ENCODE measurements at regions not wholly inside any gene's neighbourhood (a gene's known extent, or its start where the extent isn't known, plus 50 kb on each side); places are given as distances from the start of the nearest gene placed in this dataset.
"Not testable (repeated sequence)": the region's sequence is repeated elsewhere in the genome, so short reads cannot be mapped to it uniquely, and the experiment has no call there.

DNA sequence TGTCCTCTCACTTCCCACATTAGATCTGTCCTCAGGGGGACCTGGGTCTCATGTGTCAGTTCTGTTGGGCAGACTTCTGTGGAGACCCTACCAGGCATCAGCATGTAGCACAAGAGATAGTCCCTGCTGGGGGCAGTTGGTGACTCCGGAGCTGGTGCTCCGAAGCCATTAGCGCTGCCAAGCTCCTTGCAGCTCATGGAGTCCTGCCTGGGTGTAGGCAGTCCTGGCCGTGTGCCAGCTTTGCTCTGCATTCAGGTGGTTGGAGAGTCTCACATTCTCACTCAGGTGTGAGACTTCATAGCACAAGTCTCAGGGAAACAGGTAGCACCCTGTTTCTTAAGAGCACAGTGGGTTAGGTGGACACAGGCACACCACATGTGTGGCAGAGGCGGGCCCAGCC lies 202.3 kb downstream of the LIPI start:
- not testable (repeated sequence) for DNase-seq (ENCODE audit: low spot score)

DNA sequence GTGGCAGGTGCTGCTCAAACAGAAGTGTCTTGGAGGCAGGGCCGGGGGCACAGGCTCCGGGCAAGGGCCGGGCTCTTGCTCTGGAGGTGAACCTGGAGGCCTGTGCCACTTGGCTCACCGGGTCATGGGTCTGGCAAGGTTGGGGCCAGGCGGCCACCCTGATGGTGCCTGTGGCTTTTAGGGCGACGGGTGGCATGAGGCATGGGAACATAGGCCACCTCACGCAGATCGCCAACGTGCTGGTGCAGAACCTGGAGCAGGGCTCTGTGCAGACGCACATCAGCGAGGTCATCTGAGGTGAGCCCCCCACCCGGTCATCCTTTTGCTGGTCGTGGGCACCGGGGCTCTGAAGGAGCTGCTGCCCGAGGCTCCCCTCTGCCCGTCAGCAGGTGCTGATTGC lies 202.7 kb downstream of the LIPI start:
- DNase-seq (ENCODE audit: low spot score), result not testable (repeated sequence)

DNA sequence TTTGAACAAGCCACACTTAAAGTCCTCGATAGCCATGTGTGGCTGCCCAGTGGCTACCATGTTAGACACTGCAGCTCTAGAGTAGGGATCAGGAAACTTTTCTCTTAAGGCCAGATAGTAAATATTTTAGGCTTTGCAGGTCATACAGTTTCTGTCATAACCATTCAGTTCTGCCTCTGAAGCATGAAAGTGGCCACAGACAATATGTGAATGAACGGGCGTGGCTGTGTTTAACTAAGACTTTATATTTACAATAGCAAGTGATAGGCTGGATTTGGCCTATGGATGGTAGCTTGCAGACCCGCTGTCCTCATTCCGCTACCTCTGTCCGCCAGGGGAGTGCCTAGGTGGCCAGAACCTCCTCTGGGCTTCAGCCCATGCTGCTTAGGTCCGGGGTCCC lies 204.6 kb downstream of the LIPI start:
- not testable (repeated sequence) for DNase-seq (ENCODE audit: low spot score)

DNA sequence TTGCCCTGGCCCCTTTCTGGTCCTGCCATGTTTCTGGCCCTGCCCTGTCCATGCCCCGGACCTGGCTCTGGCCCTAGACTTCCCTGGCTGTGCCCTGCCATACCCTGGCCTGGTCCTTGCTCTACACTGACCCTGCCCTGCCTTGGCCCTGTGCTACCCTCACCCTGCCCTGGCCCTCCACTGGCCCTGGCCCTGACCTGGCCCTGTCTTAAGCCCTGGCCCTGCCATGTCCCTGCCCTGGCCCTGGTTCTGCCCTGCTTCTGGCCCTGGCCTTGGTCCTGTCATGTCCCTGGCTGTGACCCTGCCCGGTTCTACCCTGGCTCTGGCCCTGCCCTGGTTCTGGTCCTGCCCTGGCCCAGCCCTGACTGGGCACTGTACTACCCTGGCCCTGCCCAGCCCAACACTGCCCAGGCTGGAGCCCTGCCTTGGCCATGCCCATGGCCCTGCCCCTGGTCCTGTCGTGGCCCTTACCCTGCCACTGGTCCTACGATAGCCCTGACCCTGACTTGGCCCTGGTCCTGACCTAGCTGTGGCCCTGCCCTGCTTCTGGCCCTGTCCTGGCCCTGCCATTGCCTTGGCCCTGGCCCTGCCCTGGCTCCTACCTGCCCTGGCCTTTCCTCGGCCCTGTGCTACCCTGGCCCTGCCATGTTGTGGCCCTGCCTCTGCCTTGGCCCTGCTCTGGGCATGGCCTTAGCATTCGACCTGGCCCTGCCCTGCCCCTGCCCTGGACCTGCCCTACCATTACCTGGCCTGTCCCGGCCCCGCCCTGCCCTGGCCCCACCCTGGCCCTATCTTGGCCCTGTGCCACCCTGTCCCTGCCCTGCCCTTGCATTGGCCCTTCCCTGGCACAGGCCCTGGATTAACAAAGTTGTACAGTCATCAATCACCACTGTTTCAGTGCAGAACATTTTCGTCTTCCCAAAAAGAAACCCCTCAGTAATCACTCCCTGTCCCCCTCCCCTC lies 223.5 kb downstream of the LIPI start:
- DNase-seq (ENCODE audit: low spot score), result not testable (repeated sequence)

DNA sequence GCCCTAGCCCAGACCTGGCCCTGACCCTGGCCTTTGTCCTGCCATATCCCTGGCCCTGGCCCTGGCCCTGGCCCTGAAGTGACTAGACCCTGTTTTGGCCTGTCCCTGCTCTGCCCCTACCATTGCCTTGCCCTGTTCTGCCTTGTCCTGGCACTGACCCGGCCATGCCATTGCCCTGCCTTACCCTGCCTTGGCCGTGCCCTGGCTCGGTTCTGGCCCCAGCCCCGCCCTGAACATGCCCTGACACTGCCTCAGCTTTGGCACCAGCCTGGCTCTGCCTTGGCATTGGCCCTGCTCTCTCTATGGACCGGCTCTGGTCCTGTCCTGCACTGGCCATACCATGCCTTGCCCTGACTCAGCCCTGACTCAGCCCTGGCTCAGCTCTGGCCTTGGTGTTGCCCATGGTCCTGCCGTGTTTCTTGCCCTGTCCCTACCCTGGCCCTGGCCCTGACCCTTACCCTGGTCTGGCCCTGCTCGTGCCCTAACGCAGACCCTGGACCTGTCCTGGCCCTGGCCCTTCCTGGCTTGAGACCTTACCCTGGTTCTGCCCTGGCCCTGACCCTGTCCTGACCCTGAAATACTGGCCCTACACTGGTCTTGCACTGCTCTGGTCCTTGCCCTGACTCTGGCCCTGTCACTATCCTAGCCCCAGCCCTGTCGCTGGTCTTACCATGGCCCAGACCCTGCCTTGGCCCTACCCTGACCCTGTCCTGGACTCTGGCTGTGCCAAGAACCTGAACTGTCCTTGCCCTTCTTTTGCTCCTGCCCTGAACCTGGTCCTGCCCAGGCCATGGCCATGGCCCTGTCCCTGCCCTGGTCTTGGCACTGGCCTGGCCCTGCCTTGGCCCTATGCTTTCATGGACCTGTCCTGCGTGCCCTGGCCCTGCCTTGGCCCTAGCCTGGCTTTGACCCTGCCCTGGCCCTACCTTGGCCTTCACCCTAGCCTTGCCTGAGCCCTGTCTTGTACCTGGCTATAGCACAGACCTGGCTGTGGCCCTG lies 224.6 kb downstream of the LIPI start:
- not testable (repeated sequence) for DNase-seq (ENCODE audit: low spot score)

DNA sequence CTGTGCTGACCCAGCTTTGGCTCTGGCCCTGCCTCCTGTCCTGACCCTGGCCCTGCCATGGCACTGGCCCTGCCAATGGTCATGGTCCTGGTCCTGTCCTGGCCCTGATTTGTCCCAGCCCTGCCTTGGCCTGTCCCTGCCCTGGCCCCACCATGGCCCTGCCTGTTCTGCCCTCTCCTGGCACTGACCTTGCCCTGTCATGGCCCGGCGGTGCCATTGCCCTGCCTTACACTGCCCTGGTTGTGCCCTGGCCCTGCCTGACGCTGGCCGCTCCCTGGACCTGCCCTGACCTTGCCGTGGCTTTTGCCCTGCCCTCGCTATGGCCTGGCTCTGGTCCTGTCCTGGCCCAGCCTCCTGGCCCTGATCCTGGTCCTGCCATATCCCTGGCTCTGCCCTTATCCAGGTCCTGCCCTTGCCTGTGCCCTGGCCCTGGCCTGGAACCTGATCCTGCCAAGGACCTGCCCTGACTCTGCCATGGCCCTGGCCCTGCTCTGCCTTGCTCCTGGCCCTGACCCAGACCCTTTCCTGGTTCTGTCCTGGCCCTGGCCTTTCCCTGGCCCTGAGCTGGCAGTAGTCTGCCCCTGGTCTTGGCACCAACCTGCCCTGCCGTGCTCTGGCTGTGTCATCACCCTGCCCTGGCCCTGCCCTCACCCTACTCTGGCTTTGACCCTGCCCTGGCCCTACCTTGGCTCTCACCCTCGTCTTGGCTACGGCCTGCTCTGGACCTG lies 225.5 kb downstream of the LIPI start:
- DNase-seq (ENCODE audit: low spot score), result not testable (repeated sequence)

DNA sequence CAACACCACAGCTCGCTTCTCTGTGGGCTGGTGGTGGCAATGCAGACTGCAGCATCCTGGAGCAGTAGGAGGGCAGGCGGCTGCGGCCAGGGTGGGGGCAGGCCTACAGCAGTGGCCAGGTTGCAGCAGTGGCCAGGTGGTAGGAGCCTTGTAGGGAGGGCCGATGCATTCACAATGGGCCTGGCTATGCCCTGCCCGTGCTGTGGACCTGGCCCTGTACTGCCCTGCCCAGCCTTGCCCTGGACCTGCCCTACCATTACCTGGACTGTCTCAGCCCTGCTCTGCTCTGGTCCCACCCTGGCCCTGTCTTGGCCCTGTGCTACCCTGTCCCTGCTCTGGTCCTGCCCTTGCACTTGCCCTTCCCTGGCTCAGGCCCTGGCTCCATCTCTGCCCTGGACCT lies 226.0 kb downstream of the LIPI start:
- not testable (repeated sequence) for DNase-seq (ENCODE audit: low spot score)

DNA sequence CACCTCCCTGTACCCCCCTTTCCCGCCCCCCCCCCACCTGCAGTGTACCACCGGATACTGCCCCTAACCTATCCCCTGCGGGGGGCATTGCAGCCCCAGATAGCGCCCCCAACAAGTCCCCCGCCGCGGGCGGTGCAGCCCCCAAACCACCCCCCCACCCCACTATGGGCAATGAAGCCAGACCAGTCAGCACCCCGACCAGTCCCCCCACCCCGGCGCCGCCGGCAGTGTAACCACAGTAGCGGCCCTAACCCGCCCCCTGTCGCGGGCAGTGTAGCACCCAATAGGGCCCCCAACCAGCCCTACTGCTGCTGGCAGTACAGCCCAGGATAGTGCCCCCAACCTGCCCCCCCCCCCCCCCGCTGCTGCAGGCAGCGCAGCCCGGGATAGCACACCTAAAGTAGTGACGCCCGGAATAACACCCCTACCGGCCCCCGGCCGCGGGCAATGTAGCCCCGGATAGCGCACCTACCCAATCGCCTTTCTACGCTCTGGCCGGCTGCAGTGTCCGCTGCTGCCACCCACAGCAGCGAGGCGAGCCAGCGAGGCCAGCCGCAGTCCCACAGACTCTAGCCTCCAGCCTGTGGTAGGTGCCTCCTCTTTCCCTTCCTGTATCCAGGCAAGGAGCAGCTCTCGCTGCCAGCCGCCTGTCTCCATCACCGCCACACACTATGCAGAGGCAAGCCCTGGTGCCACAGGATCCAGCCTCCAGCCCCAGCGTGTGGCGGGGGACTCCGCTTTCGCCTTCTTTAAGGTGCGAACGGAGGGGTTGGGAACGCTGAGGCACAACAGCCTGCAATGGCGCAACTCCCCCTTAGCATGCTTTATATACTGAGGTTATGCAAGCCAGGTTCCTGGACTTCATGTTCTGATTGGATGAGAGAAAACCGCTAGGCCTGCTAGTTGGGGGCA lies 229.3 kb downstream of the LIPI start:
- DNase-seq (ENCODE audit: low spot score), result not testable (repeated sequence)

DNA sequence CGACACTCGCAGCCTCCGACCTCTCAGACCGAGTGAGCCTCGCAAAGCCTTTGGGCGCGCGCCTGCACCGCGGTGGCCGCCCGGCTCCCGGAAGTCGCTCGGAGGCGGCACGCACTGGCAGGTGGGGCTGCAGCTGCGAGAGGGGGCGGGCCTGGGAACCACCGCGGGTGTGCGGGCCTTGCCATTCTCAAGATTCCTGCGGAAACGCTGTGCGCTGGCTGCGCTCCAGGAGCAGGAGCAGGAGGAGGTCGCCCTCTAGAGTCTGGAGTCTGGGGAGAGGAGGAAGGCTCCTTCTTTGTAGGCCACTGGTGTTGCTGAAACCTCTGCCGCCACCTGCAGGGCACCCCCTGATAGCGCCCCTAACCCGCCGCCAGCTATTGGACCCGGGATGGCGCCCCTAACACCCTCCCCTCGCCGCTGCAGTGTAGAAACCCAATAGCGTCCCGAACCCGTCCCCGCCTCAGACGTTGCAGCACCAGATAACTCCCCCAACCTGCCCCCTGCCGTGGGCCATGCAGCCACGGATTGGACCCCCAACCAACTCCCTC lies 230.6 kb downstream of the LIPI start:
- peak; percentile 70 for DNase-seq (ENCODE audit: low spot score)

DNA sequence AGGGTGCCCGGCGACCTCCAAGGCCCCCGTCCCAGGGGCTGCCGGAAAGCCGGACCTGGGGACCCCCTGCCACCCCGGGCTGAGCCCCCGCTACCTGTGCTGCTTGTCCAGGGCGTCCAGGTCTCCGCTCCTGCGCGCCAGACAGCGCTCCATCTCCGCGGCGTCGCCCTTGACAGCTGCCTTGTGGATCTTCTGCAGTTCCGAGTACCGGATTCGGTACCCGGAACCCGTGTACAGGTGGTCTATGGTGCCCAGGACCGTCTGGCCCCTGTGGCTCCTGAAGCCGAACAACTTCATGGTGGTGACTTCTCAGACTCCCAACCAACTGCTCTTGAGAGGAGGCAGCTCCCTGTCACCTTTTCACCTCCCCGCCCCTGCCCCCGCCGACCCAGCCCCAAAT lies 231.1 kb downstream of the LIPI start:
- not testable (repeated sequence) for DNase-seq (ENCODE audit: low spot score)

DNA sequence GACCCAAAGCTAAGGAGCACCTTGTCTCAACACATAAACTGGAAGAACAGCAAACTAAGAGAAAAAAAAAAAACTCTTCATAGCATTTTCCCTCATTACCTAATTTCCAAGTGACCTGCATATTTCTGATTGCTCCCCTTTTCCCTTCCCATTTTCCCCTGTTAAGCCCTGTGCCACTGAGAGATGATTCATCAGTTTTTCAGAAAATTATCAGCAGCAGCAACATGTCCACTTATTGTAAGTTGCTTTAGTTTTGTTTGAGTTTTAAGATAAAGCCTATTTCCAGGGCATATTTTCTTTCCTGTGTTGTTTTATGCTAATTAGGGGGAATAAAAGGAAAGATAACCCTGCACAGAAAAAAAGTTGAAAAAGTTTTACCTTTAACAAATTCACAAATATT lies 236.2 kb downstream of the LIPI start:
- DNase-seq (ENCODE audit: low spot score), result peak; percentile 4

DNA sequence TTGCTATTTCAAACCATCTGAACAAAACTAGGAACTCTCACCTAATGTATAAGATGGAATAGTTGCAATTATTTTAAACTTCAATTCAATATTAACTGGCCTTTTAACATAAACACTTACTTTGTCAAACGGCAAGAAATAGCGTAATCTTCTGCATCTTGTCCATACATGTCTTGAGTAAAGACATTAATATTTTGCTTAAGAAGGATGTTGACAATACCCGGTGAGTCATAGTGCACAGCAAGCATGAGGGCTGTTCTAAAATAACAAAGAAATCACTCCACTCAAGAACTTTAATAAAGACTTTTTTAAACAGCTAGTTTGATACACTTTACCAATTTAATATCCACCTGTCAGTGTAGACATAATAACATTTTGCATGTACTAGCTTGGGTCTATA lies 240.9 kb downstream of the LIPI start:
- DNase-seq (ENCODE audit: low spot score), result not testable (repeated sequence)

DNA sequence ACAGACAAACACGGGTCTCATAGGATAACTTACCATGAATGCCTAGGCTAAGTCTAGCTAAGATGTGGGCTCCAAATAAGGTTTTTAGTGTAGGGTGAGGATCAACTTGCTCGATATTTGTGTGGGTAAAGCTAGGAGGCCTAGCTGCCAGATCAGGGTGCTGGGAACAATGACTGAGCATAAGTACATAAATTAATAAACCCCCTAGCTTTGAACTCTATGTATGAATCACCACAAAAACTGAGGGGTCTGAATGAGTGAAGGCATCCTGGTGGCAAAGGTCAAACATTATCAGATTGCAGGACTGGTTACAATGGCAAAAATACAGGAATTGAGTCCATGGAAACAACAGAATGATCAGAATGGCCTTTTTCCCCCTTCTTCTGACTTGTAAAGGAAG lies 241.8 kb downstream of the LIPI start:
- not testable (repeated sequence) for DNase-seq (ENCODE audit: low spot score)

DNA sequence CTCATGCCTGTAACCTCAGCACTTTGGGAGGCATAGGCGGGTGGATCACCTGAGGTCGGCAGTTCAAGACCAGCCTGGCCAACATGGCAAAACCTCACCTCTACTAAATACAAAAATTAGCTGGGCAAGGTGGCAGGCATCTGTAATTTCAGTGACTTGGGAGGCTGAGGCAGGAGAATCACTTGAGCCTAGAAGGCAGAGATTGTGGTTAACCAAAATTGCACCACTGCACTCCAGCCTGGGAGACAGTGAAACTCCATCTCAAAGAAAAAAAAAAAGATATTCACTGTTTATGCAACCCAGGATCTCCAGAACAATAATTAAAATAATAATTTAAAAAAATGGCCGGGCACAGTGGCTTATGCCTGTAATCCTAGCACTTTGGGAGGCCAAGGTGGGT lies 247.5 kb downstream of the LIPI start:
- DNase-seq (ENCODE audit: low spot score), result not testable (repeated sequence)

DNA sequence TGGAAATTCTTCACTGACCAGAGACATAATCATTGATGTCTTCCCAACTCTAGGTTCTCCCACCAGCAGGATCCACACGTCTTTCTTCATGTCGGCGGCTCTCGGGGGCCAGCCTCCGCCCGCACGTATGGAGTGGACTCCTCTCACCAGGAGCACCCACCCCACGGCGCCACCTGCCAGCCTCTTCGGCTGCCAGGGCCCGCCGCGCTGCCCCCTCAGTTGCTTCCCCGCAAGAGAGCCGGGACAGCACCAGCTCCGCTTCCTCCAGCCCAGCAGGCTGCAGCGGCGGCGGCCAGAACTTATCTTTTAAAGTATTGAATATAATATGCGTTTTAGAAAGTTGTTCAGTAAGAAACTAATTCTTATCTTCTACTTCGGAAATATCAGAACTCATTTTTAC lies 273.5 kb downstream of the LIPI start:
- no peak for DNase-seq (ENCODE audit: low spot score)

DNA sequence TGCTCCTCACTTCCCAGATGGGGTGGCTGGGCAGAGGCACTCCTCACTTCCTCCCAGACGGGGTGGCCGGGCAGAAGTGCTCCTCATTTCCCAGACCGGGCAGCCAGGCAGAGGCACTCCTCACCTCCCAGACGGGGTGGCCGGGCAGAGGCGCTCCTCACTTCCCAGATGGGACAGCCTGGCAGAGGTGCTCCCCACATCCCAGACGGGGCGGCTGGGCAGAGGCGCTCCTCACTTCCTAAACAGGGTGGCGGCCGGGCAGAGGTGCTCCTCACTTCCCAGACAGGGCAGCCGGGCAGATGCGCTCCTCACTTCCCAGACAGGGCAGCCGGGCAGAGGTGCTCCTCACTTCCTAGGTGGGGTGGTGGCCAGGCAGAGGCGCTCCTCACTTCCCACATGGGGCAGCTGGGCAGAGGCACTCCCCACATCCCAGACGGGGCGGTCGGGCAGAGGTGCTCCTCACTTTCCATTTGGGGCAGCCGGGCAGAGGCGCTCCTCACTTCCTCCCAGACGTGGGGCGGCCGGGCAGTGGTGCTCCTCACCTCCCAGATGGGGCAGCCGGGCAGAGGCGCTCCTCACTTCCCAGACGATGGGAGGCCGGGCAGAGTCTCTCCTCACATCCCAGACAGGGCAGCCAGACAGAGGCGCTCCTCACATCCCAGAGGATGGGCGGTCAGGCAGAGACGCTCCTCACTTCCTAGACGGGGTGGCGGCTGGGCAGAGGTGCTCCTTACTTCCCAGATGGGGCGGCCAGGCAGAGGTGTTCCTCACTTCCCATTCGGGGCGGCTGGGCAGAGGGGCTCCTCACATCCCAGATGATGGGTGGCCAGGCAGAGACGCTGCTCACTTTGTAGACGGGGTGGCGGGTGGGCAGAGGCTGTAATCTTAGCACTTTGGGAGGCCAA lies 274.5 kb downstream of the LIPI start:
- DNase-seq (ENCODE audit: low spot score), result not testable (repeated sequence)

DNA sequence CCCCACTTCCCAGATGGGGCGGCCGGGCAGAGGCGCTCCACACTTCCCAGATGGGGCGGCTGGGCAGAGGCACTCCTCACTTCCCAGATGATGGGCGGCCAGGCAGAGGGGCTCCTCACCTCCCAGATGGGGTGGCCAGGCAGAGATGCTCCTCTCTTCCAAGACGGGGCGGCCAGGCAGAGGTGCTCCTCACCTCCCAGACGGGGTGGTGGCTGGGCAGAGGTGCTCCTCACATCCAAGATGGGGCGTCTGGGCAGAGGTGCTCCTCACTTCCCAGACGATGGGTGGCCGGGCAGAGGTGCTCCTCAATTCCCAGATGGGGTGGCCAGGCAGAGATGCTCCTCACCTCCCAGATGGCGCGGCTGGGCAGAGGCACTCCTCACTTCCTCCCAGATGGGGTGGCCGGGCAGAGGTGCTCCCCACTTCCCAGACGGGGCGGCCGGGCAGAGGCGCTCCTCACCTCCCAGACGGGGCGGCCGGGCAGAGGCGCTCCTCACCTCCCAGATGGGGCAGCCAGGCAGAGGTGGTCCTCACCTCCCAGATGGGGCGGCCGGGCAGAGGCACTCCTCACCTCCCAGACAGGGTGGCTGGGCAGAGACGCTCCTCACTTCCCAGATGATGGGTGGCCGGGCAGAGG lies 275.2 kb downstream of the LIPI start:
- not testable (repeated sequence) for DNase-seq (ENCODE audit: low spot score)

DNA sequence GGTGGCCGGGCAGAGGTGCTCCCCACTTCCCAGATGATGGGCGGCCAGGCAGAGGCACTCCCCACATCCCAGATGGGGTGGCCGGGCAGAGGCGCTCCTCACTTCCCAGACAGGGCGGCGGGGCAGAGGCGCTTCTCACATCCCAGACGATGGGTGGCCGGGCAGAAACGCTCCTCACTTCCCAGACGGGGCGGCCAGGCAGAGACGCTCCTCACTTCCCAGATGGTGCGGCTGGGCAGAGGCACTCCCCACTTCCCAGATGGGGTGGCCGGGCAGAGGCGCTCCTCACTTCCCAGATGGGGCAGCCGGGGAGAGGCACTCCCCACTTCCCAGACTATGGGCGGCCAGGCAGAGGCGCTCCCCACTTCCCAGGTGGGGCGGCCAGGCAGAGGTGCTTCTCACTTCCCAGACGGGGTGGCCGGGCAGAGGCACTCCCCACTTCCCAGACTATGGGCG lies 275.8 kb downstream of the LIPI start:
- DNase-seq (ENCODE audit: low spot score), result not testable (repeated sequence)

DNA sequence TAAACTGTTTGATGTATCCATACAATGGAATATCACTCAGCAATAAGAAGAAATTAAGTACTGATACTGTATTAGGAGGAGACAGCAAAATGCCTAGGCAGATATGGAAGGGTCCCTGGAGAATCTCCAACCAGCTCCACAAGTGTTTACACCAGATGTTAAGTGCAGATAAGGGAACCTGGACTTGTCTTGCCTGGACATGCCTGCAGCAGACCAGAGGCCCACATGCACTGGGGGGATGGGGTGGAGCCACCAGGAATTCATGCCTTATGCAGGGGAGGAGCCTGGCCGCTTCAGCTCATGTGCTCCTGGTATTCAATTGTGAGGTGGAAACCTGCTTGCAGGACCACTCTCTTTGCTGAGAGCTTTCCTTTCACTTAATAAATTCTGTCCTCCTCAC lies 287.6 kb downstream of the LIPI start:
- DNase-seq (ENCODE audit: low spot score), result not testable (repeated sequence)

Measured in hematopoietic multipotent progenitor cell treated with erythropoietin and hydrocortisone succinate and interleukin-3 and kit ligand, for 17 days (in vitro differentiated cells).